ENCODE measurements at regions not wholly inside any gene's neighbourhood (a gene's known extent, or its start where the extent isn't known, plus 50 kb on each side); places are given as distances from the start of the nearest gene placed in this dataset.

DNA sequence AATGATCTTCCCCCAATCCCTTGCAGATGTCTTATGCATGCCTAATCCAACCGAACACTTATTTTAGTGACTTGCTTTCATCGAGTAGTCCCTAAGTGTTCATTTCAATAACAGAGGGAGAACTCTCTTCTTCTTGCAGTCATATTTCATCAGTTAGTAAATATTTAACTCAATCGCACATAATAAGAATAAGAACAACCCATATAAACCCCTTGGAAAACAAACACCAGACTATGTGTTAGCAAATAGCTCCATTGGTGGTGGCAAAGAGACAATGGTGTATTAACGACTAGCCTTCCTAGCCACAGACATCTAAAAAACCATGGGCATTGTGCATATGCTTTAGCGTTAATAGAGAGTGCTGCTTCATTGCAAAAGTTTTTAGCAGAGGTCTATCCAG is 725.8 kb downstream of the BCL11A start:
- TF ChIP-seq CTCF (IDR thresholded peaks at IDR 0.05; ENCODE audit: insufficient read depth, low read length, poor library complexity, severe bottlenecking) (no peak), EZH2phosphoT487 (conservative IDR thresholded peaks at IDR 0.05; ENCODE audit: low read length) (no peak)
- Histone ChIP-seq H4K20me1 (ENCODE audit: low read depth, low read length) (no peaks in the 10 kb centered on the region), H3F3A (ENCODE audit: insufficient read depth) (no peaks in the 10 kb centered on the region), H3K9me3 (ENCODE audit: insufficient read depth, low read length) (no peaks in the 10 kb centered on the region), H3K79me2 (ENCODE audit: insufficient read depth, low read length) (no peaks in the 10 kb centered on the region), H3K9me2 (replicated peaks; ENCODE audit: insufficient read depth, low read length) (no peaks in the 10 kb centered on the region), H3K27ac (ENCODE audit: low read depth, low read length) (no peak overlapping the region), H3K4me2 (ENCODE audit: low read depth, low read length, poor library complexity, severe bottlenecking) (no peak overlapping the region), H3K27me3 (ENCODE audit: low read length) (no peaks in the 10 kb centered on the region), H3K9ac (ENCODE audit: low read length) (no peak overlapping the region), H2AFZ (ENCODE audit: low read depth, low read length, severe bottlenecking) (no peak overlapping the region), H3K36me3 (ENCODE audit: low read length) (no peaks in the 10 kb centered on the region), H3K4me3 (ENCODE audit: insufficient read depth, low read length, poor library complexity, severe bottlenecking) (no peak overlapping the region)

- no peaks in the 10 kb centered on the region for H3K27me3 ChIP-seq (ENCODE audit: low read length)
- H3K79me2 ChIP-seq (ENCODE audit: insufficient read depth, low read length): no peaks in the 10 kb centered on the region
- H3K36me3 ChIP-seq (ENCODE audit: low read length): no peaks in the 10 kb centered on the region
- no peaks in the 10 kb centered on the region for H3F3A ChIP-seq (ENCODE audit: insufficient read depth)
- no peaks in the 10 kb centered on the region for H3K9me3 ChIP-seq (ENCODE audit: insufficient read depth, low read length)
- no peak overlapping the region for H3K4me2 ChIP-seq (ENCODE audit: low read depth, low read length, poor library complexity, severe bottlenecking)
- no peak overlapping the region for H3K27ac ChIP-seq (ENCODE audit: low read depth, low read length)
- TF ChIP-seq CTCF (IDR thresholded peaks at IDR 0.05; ENCODE audit: insufficient read depth, low read length, poor library complexity, severe bottlenecking) (no peak), EZH2phosphoT487 (conservative IDR thresholded peaks at IDR 0.05; ENCODE audit: low read length) (no peak)
- H4K20me1 ChIP-seq (ENCODE audit: low read depth, low read length): no peaks in the 10 kb centered on the region
- H3K9ac ChIP-seq (ENCODE audit: low read length): no peak overlapping the region
- no peaks in the 10 kb centered on the region for H3K9me2 ChIP-seq (replicated peaks; ENCODE audit: insufficient read depth, low read length)
- no peak overlapping the region for H3K4me3 ChIP-seq (ENCODE audit: insufficient read depth, low read length, poor library complexity, severe bottlenecking)
- H2AFZ ChIP-seq (ENCODE audit: low read depth, low read length, severe bottlenecking): no peak overlapping the region
Observed at GRCh38 chr2:59826177-59826576, 727.3 kb downstream of the BCL11A start.

GRCh38 chr2:59824314-59824713 is 729.1 kb downstream of the BCL11A start:
- no peak overlapping the region for H3K4me2 ChIP-seq (ENCODE audit: low read depth, low read length, poor library complexity, severe bottlenecking)
- no peaks in the 10 kb centered on the region for H3K79me2 ChIP-seq (ENCODE audit: insufficient read depth, low read length)
- no peak for TF ChIP-seq CTCF (IDR thresholded peaks at IDR 0.05; ENCODE audit: insufficient read depth, low read length, poor library complexity, severe bottlenecking)
- no peak for TF ChIP-seq EZH2phosphoT487 (conservative IDR thresholded peaks at IDR 0.05; ENCODE audit: low read length)

More at GRCh38 chr2:59824314-59824713, 729.1 kb downstream of the BCL11A start:
- H3K27ac ChIP-seq (ENCODE audit: low read depth, low read length): no peak overlapping the region
- no peak overlapping the region for H3K9ac ChIP-seq (ENCODE audit: low read length)
- H3K4me3 ChIP-seq (ENCODE audit: insufficient read depth, low read length, poor library complexity, severe bottlenecking): no peak overlapping the region
- no peaks in the 10 kb centered on the region for H3K9me2 ChIP-seq (replicated peaks; ENCODE audit: insufficient read depth, low read length)
- H2AFZ ChIP-seq (ENCODE audit: low read depth, low read length, severe bottlenecking): no peak overlapping the region
- no peaks in the 10 kb centered on the region for H4K20me1 ChIP-seq (ENCODE audit: low read depth, low read length)
- no peaks in the 10 kb centered on the region for H3K27me3 ChIP-seq (ENCODE audit: low read length)
- no peaks in the 10 kb centered on the region for H3K36me3 ChIP-seq (ENCODE audit: low read length)
- no peaks in the 10 kb centered on the region for H3K9me3 ChIP-seq (ENCODE audit: insufficient read depth, low read length)
- H3F3A ChIP-seq (ENCODE audit: insufficient read depth): no peaks in the 10 kb centered on the region
